HEK293T (cell line): ENCODE measurements at regions not wholly inside any gene's neighbourhood (a gene's known extent, or its start where the extent isn't known, plus 50 kb on each side); places are given as distances from the start of the nearest gene placed in this dataset.

Source experiments
- ARNT ChIP-seq: fragments of 450-650 bp; IDR thresholded peaks from 2 replicates; pipeline ENCODE4 v1.6.1; 2017; ENCODE audit warnings: mild to moderate bottlenecking
- BHLHE40 ChIP-seq: fragments of 450-650 bp; IDR thresholded peaks from 2 replicates; pipeline ENCODE4 v1.6.1; 2016; ENCODE audit warnings: mild to moderate bottlenecking, moderate library complexity, borderline replicate concordance
- ELF4 ChIP-seq: fragments of 450-650 bp; IDR thresholded peaks from 2 replicates; pipeline ENCODE4 v1.6.1; 2017; ENCODE audit warnings: antibody characterized with exemption
- FOXA1 ChIP-seq: fragments of 450-650 bp; IDR thresholded peaks from 2 replicates; pipeline ENCODE4 v1.6.1; 2016; ENCODE audit warnings: mild to moderate bottlenecking
- HDGF ChIP-seq: fragments of 450-650 bp; IDR thresholded peaks from 2 replicates; pipeline ENCODE4 v1.6.1; 2017; ENCODE audit warnings: antibody characterized with exemption, borderline replicate concordance
- NFRKB ChIP-seq: fragments of 450-650 bp; IDR thresholded peaks from 2 replicates; pipeline ENCODE4 v1.6.1; 2016; ENCODE audit warnings: mild to moderate bottlenecking, moderate library complexity
- SP1 ChIP-seq: fragments of 450-650 bp; IDR thresholded peaks from 2 replicates; pipeline ENCODE4 v1.6.1; 2017
- ZNF384 ChIP-seq: fragments of 450-650 bp; IDR thresholded peaks from 2 replicates; pipeline ENCODE4 v1.6.1; 2016

DNA sequence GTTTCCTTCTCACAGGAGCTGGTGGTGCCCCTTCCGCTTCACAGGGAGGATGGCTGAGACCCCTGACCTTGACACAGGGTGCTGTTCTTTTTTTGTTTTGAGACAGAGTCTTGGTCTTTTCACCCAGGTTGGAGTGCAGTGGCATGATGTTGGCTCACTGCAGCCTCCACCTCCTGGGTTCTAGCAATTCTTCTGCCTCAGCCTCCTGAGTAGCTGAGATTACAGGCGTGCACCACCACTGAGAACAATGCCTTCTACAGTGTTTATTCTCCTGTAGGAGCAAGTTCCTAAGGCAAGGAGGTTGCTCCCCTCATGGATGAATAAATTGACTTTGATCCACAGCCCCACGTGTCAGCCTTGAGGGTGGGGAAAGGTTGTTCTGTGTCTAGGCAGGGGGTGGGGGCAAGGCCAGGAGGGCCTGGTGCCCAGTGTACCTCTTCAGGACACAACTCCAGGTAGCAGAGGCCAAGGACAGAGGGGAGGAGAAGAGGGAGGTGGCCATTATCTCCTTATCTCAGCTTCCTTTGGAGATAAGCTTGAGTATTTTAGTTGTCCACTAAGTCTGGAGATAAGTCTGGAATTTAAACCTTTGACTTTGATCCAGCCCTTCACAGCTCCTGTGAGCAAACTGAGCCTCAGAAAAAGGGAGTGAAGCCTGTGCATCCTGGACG, 159.4 kb downstream of the SEC14L1 start:
- TF ChIP-seq SP1, result no peak
- TF ChIP-seq ARNT, result no peak
- no peak for TF ChIP-seq BHLHE40
- no peak for TF ChIP-seq FOXA1
- no peak for TF ChIP-seq HDGF
- no peak for TF ChIP-seq NFRKB
- no peak for TF ChIP-seq ZNF384
- TF ChIP-seq ELF4, result no peak
